ENCODE measurements at regions not wholly inside any gene's neighbourhood (a gene's known extent, or its start where the extent isn't known, plus 50 kb on each side); places are given as distances from the start of the nearest gene placed in this dataset.

GRCh38 chr1:55374801-55375616 is 159.8 kb upstream of the USP24 start:
- no peak for DNase-seq

- no peak for DNase-seq
Measured at GRCh38 chr1:55374216-55374615, 159.1 kb upstream of the USP24 start.

GRCh38 chr1:55369474-55369873 is 154.3 kb upstream of the USP24 start:
- DNase-seq = no peak

- no peak for DNase-seq
Measured at GRCh38 chr1:55368698-55369097, 153.5 kb upstream of the USP24 start.

- no peak for DNase-seq
Measured at GRCh38 chr1:55367273-55367672, 152.1 kb upstream of the USP24 start.

GRCh38 chr1:55364216-55364615 is 149.1 kb upstream of the USP24 start:
- DNase-seq = no peak

GRCh38 chr1:55363268-55363667 is 148.1 kb upstream of the USP24 start:
- DNase-seq = no peak

GRCh38 chr1:55362558-55362957 is 147.4 kb upstream of the USP24 start:
- no peak for DNase-seq

GRCh38 chr1:55359611-55360010 is 144.4 kb upstream of the USP24 start:
- DNase-seq = no peak

- DNase-seq = no peak
Measured at GRCh38 chr1:55358581-55358980, 143.4 kb upstream of the USP24 start.

- no peak for DNase-seq
Measured at GRCh38 chr1:55355549-55355948, 140.4 kb upstream of the USP24 start.

- DNase-seq = no peak
Measured at GRCh38 chr1:55353707-55354620, 138.8 kb upstream of the USP24 start.

- no peak for DNase-seq
Measured at GRCh38 chr1:55352811-55353180, 137.6 kb upstream of the USP24 start.

- DNase-seq = no peak
Measured at GRCh38 chr1:55352080-55352810, 137.1 kb upstream of the USP24 start.

- DNase-seq = no peak
Measured at GRCh38 chr1:55348356-55348755, 133.2 kb upstream of the USP24 start.

- DNase-seq = no peak
Measured at GRCh38 chr1:55347866-55348265, 132.7 kb upstream of the USP24 start.

- DNase-seq = no peak
Measured at GRCh38 chr1:55347041-55347440, 131.9 kb upstream of the USP24 start.

GRCh38 chr1:55346586-55346985 is 131.4 kb upstream of the USP24 start:
- DNase-seq = no peak

- no peak for DNase-seq
Measured at GRCh38 chr1:55339681-55340080, 124.5 kb upstream of the USP24 start.

GRCh38 chr1:55338448-55338820 is 123.3 kb upstream of the USP24 start:
- no peak for DNase-seq

GRCh38 chr1:55337801-55338447 is 122.8 kb upstream of the USP24 start:
- no peak for DNase-seq

- DNase-seq = no peak
Measured at GRCh38 chr1:55334797-55335196, 119.6 kb upstream of the USP24 start.

GRCh38 chr1:55334160-55334559 is 119.0 kb upstream of the USP24 start:
- DNase-seq = no peak
